ENCODE measurements at regions not wholly inside any gene's neighbourhood (a gene's known extent, or its start where the extent isn't known, plus 50 kb on each side); places are given as distances from the start of the nearest gene placed in this dataset.
"Not testable (repeated sequence)": the region's sequence is repeated elsewhere in the genome, so short reads cannot be mapped to it uniquely, and the experiment has no call there.

GRCh38 chr18:35827275-35827902 lies 145.1 kb upstream of the RMP24 start:
- DNase-seq: no peak

GRCh38 chr18:35827903-35828275 lies 144.6 kb upstream of the RMP24 start:
- DNase-seq: no peak

- no peak for DNase-seq
These were observed 143.9 kb upstream of the RMP24 start for GRCh38 chr18:35828591-35828990.

GRCh38 chr18:35835366-35835765 lies 137.1 kb upstream of the RMP24 start:
- DNase-seq: no peak

GRCh38 chr18:35835833-35836232 lies 136.6 kb upstream of the RMP24 start:
- DNase-seq: no peak

- no peak for DNase-seq
These were observed 135.5 kb upstream of the RMP24 start for GRCh38 chr18:35836932-35837331.

GRCh38 chr18:35837922-35838496 lies 134.5 kb upstream of the RMP24 start:
- no peak for DNase-seq

- DNase-seq: no peak
These were observed 131.2 kb upstream of the RMP24 start for GRCh38 chr18:35841283-35841682.

GRCh38 chr18:35842536-35842935 lies 129.9 kb upstream of the RMP24 start:
- DNase-seq: no peak

- not testable (repeated sequence) for DNase-seq
These were observed 124.2 kb upstream of the RMP24 start for GRCh38 chr18:35848321-35848720.

- not testable (repeated sequence) for DNase-seq
These were observed 123.2 kb upstream of the RMP24 start for GRCh38 chr18:35849241-35849640.

GRCh38 chr18:35851286-35851970 lies 121.1 kb upstream of the RMP24 start:
- no peak for DNase-seq

- no peak for DNase-seq
These were observed 119.7 kb upstream of the RMP24 start for GRCh38 chr18:35852786-35853185.

GRCh38 chr18:35854095-35854494 lies 118.4 kb upstream of the RMP24 start:
- DNase-seq: no peak

GRCh38 chr18:35856178-35856577 lies 116.3 kb upstream of the RMP24 start:
- no peak for DNase-seq

- DNase-seq: not testable (repeated sequence)
These were observed 115.8 kb upstream of the RMP24 start for GRCh38 chr18:35856721-35857120.

GRCh38 chr18:35857581-35857980 lies 114.9 kb upstream of the RMP24 start:
- not testable (repeated sequence) for DNase-seq

GRCh38 chr18:35861367-35862118 lies 110.9 kb upstream of the RMP24 start:
- no peak for DNase-seq

- DNase-seq: no peak
These were observed 110.3 kb upstream of the RMP24 start for GRCh38 chr18:35862119-35862640.

GRCh38 chr18:35864916-35865315 lies 107.6 kb upstream of the RMP24 start:
- DNase-seq: no peak

GRCh38 chr18:35868915-35869314 lies 103.6 kb upstream of the RMP24 start:
- DNase-seq: no peak

GRCh38 chr18:35871337-35871736 lies 101.1 kb upstream of the RMP24 start:
- DNase-seq: no peak

- no peak for DNase-seq
These were observed 96.9 kb upstream of the RMP24 start for GRCh38 chr18:35875566-35875965.

All from T-helper 1 cell (primary cell).